Stimulated activated CD4-positive, alpha-beta T cell treated with anti-CD3 and anti-CD28 coated beads, Interleukin-2, amount 100 ng/mL, for 24 hours (primary cell): ENCODE measurements at regions not wholly inside any gene's neighbourhood (a gene's known extent, or its start where the extent isn't known, plus 50 kb on each side); places are given as distances from the start of the nearest gene placed in this dataset.
"Not testable (repeated sequence)": the region's sequence is repeated elsewhere in the genome, so short reads cannot be mapped to it uniquely, and the experiment has no call there.

Experiments used
- DNase-seq, 2 donors: peaks; one replicate each; pipeline ENCODE4 v3.0.0-alpha.2; 2020

DNA sequence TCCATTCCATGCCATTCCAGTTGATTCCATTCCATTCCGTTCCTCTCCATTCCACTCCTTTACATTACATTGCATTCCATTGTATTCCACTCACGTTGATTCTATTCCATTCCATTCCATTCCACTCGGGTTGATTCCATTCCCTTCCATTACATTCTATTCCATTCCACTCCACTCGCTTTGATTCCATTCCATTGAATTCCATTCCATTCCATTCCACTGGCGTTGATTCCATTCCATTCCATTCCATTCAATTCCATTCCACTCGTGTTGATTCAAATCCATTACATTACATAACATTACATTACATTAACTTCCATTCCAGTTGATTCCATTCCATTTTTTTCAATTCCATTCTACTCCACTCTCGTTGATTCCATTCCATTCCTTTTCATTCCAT, 1142.8 kb downstream of the RPIA start:
- no peak for DNase-seq

DNA sequence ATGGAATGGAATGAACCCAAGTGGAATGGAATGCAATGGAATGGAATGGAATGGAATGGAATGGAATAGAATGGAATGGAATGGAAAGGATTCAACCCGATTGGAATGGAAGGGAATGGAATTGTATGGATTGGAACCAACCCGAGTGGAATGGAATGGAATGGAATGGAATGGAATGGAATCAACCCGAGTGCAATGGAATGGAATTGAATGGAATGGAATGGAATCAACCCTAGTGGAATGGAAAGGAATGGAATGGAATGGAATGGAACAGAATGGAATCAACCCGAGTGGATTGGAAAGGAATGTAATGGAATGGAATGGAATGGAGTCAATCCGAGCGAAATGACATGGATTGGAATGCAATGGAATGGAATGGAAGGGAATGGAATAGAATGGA, 1144.9 kb downstream of the RPIA start:
- DNase-seq = not testable (repeated sequence)

DNA sequence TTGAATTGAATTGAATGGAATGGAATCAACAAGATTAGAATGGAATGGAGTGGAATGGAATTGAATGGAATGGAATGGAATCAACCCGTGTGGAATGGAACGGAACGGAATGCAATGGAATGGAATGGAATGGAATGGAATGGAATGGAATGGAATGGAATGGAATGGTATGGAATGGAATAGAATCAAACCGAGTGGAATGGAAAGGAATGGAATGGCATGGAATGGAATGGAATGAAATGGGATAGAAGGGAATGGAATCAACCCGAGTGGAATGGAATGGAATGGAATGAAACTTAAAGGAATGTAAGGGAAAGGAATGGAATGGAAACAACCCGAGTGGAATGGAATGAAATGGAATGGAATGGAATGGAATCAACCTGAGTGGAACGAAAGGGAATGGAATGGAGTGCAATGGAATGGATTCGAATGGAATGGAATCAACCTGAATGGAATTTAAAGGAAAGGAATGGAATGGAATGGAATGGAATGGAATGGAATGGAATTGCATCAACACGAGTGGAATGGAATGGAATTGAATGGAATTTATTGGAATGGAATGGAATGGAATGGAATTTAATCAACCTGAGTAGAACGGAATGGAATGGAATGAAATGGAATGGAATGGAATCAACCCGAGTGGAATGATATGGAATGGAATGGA, 1146.6 kb downstream of the RPIA start:
- no peak for DNase-seq

DNA sequence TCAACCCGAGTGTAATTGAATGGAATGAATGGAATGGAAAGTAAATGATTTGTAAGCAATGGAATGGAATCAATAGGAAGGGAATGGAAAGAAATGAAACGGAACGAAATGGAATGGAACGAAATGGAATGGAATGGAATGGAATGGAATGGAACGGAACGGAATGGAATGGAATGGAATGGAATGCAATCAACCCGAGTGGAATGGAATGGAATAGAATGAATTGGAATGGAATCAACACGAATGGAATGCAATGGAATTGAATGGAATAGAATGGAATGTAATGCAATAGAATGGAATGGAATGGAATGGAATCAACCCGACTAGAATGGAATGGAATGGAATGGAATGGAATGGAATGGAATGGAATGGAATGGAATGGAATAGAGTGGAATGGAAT, 1148.7 kb downstream of the RPIA start:
- not testable (repeated sequence) for DNase-seq

DNA sequence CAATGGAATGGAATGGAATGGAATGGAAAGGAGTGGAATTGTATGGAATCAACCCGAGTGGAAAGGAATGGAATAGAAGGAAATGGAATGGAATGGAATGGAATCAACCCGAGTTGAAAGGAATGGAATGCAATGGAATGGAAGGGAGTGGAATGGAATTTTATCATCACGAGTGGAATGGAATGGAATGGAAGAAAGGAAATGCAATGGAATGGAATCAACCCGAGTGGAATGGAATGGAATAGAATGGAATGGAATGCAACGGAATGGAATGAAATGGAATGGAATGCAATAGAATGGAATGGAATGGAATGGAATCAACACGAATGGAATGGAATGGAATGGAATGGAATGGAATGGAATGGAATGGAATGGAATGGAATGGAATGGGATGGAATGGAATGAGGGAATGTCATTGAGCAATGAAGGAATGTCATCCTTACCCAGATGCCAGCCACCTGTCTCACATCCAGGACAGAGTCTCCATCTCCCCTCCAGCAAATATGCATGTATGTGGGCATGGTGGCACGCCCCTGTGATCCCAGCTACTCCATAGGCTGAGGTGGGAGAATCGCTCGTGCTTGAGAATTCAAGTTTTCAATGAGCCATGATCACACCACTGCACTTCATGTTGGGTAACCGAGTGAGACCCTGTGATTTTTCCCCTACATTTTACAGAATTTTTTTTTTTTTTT, 1149.5 kb downstream of the RPIA start:
- not testable (repeated sequence) for DNase-seq

DNA sequence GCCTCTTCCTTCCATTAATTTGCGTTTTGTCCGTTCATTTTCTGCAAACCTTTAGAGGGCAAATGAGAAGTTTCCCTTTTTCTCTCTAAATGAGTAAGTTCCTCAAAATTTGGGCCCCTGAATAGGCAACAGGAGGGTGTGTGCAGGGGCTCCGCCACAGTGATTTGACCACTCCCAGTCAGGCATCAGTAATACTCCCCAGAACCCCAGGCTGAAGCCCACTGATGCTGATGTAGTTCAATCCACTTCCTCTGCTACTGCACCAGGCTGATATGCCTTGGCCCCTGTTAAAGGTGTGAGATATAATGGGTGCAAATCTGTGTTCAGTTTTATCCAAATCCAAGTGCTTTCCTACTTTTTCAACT, 1150.0 kb downstream of the RPIA start:
- no peak for DNase-seq

DNA sequence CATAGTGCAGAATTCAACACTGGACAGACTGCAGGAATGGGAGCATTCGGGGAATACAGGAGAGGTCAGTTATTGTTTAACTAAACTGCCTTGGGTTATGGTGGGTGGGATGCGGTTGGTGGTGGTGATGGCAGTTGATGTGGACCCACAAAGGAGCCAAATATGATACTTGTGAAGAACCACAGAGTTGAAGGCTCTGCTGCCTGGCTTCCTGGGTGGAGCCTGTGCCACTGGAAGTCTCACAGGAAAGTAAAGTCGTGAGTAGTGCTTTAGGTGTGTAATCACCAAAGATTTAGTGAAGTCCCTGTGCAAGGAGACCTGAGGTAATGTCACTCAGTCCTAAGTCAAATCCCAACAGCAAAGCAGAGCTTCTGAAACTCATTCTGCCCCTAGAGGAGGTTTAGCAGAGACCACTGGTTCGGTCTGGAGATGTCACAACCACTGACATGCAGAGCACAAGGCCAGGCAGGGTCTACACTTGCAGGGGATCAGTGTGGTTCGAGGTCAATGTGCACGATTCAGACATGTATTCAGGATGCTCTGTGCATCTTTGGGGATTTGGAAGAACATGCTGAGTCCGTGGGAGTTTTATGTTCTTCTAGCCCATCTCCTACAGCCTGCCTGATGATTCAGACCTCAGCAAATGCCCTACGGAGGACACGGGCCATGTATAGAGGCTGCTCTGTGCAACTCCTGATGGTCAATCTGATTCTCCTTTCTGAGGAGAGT, 1150.9 kb downstream of the RPIA start:
- DNase-seq = no peak

DNA sequence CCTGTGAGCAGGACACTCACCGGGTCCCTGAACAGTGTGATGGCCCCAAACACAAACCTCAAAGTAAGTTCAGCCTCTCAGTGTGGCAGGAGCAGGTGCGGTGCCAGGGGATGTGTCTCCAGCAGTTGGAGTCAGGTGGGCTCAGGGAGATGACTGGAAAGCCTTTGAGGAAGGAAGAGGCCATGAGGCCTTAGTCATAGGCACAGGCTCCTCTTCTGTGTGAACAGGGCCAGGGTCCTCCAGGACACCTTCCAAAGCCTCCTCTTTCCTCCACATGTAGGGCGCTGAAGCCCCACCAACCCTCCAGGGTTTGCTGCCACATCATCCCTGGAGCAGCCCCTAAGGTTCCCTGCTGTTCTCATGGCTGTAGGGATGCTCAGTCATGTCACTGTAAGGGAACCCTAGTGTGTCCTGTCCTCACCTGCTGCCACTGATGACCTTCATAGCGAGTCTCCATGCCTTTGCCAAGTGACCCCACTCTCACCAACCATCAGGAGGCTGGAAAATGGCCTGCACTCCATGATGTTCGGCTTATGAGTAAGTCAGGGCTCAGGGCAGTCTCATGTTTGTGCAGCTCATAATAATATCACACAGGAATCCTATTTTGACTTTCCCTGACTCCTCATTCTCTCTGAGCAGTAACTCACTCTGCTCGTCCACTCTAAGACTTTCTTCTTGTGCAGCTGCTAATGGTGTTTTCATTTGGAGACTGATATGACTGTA, 1152.9 kb downstream of the RPIA start:
- DNase-seq = no peak

DNA sequence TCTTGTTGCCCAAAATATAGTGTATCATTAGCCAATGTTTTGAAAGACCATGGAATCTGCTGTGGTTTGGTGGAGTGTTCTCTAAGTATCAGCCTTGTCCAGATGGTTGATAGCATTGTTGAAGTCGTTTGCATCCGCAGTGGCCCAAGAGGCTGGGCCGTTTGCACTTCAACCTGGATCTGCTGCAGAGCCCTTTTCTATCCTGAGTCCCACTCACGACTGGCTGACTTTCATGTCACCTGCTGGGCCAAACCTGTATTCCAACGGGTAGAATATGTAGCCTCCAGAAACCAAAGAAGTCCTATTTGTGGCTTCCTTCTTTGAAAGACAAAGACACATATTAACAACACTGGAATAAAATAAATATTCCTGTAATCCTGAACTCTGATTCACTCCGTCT, 1154.1 kb downstream of the RPIA start:
- DNase-seq = no peak

DNA sequence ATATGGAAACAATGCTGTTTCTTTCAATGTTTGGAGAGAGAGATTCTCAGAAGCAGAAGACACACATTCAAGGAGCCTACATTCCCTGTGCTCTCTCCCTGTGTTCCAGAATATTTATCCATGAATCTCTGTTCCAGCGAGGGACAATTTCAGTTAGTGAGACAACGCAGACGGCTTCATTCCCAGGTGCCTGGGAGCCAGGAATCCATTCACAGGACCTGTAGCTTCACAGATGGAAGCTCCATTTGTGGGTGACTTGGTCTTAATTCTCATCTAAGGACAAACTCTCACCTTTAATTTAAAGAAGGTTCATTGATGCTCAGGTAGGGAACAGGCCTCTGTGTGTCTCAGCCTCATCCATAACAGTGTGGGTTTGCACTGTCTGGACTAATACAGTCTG, 1156.6 kb downstream of the RPIA start:
- DNase-seq = no peak

DNA sequence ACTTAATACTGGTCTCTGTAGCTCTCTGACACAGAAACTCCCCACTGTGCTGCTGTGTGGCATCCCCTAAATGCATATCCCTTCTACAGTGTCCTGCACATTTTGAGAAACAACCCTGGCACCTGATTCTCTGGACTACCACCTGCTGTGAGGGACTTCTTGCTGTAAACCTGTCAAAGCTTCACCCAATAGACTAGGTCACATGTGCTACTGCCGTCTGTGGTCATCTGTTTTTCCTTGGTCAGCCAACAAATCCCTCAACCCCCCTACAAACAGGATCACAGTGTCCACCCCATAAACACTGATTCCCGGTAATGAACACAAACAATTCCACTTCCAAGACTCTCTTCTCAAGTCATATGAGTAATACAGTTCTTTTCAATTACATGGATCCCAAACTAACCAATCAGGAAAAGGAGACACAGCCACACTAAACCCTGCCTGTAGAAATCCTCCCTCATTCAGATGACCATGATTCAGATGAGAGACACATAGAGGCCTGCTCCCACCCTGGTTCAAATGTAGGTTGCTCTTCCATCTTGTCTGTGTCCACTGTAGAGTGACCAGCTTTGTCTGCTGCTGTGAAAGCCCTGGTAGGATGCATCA, 1157.4 kb downstream of the RPIA start:
- DNase-seq = no peak

DNA sequence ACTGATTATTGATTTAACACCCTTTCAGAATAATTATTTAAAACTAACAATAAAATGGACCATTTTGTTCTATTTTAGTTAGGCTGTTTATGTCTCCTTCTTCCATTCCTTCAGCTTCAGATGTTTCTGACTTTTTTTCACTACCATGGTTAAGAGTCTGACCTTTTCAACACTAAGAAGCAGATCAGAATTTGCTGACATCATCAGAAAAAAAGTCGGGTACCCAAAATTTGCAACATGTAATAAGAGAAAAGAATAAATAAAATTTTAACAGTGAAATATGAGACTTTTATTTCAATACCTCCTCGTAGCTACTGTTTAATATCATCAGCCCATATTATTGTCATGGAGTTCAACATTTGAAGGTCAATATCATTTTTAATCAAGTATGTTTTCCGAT, 1158.3 kb downstream of the RPIA start:
- DNase-seq = no peak

DNA sequence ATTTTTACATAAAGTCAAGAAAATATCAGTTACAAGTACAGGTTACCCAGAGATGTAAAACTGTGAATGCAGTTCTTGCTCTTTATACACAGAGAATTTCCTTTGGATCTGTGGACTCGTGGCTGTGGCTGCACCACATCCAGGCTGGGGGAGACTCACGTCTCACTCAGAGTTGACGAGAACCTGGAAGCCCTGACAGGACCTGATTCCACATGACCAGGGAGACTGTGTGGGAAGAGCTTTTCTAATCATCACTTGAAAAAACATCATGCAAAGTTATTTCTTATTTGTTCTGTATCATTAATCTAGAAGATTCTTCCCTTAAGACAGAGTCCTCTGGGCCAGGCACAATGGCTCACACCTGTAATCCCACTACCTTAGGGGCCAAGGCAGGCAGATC, 1159.0 kb downstream of the RPIA start:
- no peak for DNase-seq

DNA sequence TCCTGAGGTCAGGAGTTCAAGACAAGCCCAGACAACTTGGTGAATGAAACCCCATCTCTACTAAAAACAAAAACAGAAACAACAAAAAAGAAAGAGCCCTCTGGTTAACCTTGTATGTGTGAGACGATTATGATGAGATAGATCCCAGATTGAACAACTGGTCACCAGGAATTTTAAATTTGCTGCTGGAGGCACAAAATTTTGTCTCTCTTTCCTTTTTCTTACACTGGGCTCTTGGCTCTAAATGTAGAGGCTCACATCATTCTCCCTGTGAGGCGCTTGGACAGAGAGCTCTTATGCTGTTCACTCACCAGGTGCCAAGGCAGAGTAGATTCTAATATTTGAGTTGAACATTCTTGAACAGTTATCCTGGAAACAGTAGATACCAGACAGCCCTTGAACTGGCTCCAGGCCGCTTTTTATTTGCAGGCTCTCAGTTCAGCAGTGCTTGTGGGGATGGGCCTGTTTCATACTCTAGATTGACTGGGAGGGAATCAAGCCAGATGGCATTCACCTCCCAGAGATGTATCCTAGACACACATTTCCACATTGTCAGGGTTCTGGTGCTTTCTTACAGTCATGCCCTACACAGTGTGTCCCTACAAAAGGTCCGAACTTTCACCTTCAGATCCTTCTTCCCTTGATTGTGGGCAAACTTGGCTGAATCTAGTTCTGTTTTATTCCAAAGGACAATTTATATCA, 1159.6 kb downstream of the RPIA start:
- no peak for DNase-seq

DNA sequence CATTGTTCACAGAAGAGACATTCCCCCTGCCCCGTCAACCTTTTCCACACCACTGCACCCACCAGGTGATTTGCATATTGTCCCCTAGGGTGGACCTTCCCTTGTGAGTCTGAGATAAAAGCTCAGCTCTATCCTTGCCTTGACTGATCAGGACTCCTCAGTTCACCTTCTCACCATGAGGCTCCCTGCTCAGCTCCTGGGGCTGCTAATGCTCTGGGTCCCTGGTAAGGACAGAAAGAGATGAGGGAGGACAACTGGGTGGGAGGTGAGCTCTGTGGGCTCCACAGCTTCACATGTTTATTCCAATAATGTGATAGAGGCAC, 1160.1 kb downstream of the RPIA start:
- no peak for DNase-seq

DNA sequence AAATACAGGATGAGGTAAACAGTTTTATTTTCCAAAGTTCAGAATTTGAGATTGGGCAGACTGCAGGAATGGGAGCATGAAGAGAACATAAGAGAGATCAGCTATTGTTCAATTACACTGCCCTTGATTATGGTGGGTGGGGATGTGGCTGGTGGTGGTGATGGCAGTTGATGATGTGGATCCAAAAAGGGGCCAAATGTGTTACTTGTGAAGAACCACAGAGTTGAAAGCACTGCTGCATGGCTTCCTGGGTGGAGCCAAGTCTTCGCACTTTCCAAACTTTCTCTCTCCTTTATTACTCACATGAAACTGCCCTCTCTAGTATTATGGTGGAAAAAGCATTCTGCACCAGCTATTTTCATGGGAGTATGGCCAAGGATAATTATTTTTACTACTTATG, 1162.0 kb downstream of the RPIA start:
- DNase-seq = not testable (repeated sequence)

DNA sequence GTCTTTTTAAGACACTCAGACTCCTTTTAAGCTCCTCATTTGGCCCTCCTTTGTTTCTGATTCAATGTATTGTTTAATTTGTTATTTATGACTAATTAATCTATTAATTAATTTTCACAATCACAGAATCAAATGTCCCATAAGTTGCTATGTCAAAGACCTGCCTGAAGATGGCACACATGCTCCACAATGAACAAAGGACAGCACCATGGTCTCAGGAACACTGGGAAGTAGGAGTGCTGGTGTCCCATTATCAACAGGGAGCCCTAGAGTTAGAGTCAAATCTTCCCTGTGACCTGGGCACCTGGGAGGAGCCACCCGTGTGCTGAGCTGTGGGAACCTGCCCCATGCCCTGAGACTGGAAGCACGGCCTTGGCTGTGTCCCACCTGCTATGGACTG, 1164.3 kb downstream of the RPIA start:
- DNase-seq = not testable (repeated sequence)

DNA sequence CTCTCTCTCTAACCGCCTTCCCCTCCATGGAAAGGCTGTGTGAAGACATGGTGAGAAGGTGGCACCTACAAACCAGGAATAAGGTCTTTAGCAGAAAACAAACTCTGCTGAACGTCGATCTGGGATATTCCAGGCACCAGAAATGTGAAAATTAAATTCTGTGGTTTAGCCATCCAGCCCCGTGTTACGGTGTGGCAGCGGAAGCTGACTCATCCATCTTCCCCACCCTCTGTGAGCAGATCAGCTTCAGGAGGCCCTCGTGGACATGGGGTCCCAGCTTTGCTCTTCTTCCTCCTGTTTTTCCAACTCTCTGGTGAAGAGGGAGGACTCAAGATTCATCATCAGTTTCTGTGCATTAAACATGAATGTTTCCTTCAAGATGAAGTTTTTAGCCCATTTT, 1164.8 kb downstream of the RPIA start:
- not testable (repeated sequence) for DNase-seq

DNA sequence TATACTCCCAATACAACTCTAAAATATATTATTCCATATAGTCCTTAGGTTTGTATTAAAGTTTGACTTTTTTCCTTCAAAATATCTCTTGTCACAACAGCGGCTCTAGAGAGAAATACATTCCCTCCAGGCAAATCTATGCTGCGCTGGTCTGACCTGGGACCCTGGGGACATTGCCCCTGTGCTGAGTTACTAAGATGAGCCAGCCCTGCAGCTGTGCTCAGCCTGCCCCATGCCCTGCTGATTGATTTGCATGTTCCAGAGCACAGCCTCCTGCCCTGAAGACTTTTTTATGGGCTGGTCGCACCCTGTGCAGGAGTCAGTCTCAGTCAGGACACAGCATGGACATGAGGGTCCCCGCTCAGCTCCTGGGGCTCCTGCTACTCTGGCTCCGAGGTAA, 1170.7 kb downstream of the RPIA start:
- not testable (repeated sequence) for DNase-seq

DNA sequence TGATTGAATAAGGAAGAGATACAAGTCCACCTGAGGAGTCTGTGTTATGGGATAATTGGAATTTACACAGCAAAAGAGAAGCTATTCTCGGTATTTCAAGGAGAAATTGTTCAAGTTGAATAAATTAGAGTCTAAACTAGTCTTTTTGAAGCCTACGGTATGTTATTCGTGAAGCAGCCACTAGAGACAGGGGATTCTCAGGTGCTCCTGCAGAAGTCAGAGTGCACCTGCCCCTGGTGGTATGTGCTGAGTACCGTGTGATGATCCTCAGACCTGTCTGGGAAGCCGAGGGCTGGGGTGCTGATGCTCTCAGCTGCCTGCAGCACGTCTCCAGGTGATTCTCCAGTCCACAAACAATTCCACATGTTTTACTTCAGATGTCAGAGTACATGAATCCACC, 1171.7 kb downstream of the RPIA start:
- DNase-seq = not testable (repeated sequence)

DNA sequence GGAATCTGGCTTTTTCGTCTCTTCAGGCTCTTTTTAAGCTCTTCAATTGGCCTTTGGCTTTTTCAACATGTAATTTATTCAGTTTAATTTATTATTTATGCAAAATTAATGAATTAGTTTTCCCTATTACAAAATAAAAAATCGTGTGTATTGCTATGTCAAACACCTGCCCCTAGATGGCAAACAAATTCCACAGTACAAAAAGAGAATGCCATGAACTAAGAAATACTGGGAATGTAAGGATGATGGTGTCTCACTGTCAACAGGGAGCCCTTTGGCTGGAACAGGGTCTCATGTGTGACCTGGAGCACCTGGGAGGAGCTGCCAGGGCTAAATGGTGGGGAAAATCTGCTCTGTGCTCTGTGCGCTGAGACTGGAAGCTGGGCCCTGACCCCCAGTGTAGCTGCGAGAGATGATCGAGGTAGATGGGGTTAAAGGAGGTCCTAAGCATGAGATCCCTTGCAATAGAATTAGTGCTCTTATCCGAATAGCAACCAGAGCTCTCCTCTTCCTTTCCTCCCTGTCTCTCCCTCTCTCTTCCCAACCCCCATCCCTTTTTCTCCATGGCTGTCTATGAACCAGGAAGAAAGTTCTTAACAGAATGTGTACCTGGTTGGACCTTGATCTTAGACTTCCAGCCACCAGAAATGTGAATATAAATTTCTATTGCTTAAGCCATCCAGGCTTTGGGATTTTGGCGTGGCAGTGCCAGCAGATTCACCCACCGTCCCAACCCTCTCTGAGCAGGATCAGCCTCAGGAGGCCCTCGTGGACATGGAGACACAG, 1183.5 kb downstream of the RPIA start:
- not testable (repeated sequence) for DNase-seq

DNA sequence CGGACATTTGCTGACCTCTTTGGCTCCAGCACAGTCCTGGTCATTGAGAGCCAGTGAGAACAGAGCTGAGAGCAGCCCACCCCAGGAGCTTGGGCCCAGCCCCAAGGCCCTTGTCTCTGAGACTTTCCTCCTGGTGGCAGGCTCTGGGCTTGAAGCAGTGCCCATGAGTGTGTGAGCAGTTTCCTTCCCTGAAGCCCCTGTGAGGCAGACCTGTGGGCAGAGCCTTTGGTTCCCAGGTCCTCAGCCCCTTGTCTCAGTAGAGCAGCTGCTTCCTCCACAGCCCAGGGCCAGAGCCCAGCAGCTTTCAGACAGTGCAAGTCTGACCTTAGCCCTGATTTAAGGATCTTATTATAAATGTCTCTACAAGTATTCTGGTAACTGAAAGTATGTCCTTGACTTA, 1185.0 kb downstream of the RPIA start:
- not testable (repeated sequence) for DNase-seq
